Liver (tissue), 7 donors: ENCODE measurements at regions not wholly inside any gene's neighbourhood (a gene's known extent, or its start where the extent isn't known, plus 50 kb on each side); places are given as distances from the start of the nearest gene placed in this dataset.

Experiments
- DNase-seq: peaks from one replicate; pipeline ENCODE4 v3.0.0-alpha.2; 2017; ENCODE audit warnings: low spot score
- H3K27ac ChIP-seq, 2 donors: one replicate each; pipeline ENCODE4 v1.7.0; 2013; ENCODE audit warnings: inconsistent platforms in 2 of 2, low read length in 2 of 2, control low read depth in 1 of 2, low read depth in 1 of 2, mild to moderate bottlenecking in 1 of 2
- H3K27me3 ChIP-seq, 4 donors: one replicate each; pipeline versions ENCODE4 v1.6.1 to v1.7.0; 2013; ENCODE audit warnings: low read length in 3 of 4, inconsistent platforms in 1 of 4, mild to moderate bottlenecking in 1 of 4, moderate library complexity in 1 of 4; ENCODE audit not compliant: control insufficient read depth in 4 of 4, insufficient read depth in 4 of 4
- H3K36me3 ChIP-seq, 4 donors: one replicate each; pipeline versions ENCODE4 v1.6.1 to v1.7.0; 2013; ENCODE audit warnings: low read length in 3 of 4, mild to moderate bottlenecking in 3 of 4, low read depth in 1 of 4, moderate library complexity in 1 of 4; ENCODE audit not compliant: control insufficient read depth in 4 of 4, insufficient read depth in 3 of 4
- H3K4me1 ChIP-seq, 4 donors: one replicate each; pipeline versions ENCODE4 v1.6.1 to v1.7.0; 2013; ENCODE audit warnings: low read length in 3 of 4, mild to moderate bottlenecking in 3 of 4, moderate library complexity in 1 of 4; ENCODE audit not compliant: control insufficient read depth in 4 of 4, insufficient read depth in 4 of 4
- H3K4me3 ChIP-seq, 3 donors: one replicate each; pipeline versions ENCODE4 v1.6.1 to v1.7.0; 2013; ENCODE audit warnings: low read length in 3 of 3, control low read depth in 1 of 3, low read depth in 1 of 3, mild to moderate bottlenecking in 1 of 3
- H3K9ac ChIP-seq, 2 donors: one replicate each; pipeline ENCODE4 v1.7.0; 2013; ENCODE audit warnings: low read length in 2 of 2, mild to moderate bottlenecking in 2 of 2, moderate library complexity in 2 of 2, control low read depth in 1 of 2, low read depth in 1 of 2
- H3K9me3 ChIP-seq, 4 donors: one replicate each; pipeline versions ENCODE4 v1.6.1 to v1.7.0; 2013; ENCODE audit warnings: low read length in 3 of 4; ENCODE audit not compliant: control insufficient read depth in 4 of 4
- ATF3 ChIP-seq: IDR thresholded peaks from 2 replicates; pipeline ENCODE4 v1.6.1; 2016; ENCODE audit warnings: antibody characterized with exemption
- EGR1 ChIP-seq, 2 donors: IDR thresholded peaks; 2 replicates each; pipeline ENCODE4 v1.6.1; 2016 to 2018; ENCODE audit warnings: antibody characterized with exemption in 2 of 2, low read depth in 2 of 2
- FOXA1 ChIP-seq: IDR thresholded peaks from 2 replicates; pipeline ENCODE4 v1.6.1; 2016; ENCODE audit warnings: antibody characterized with exemption
- NR2F2 ChIP-seq: IDR thresholded peaks from 2 replicates; pipeline ENCODE4 v1.6.1; 2016; ENCODE audit warnings: antibody characterized with exemption
- RAD21 ChIP-seq, 2 donors: IDR thresholded peaks; 2 replicates each; pipeline ENCODE4 v1.6.1; 2016; ENCODE audit warnings: antibody characterized with exemption in 2 of 2, mild to moderate bottlenecking in 2 of 2
- REST ChIP-seq: IDR thresholded peaks from 2 replicates; pipeline ENCODE4 v1.6.1; 2016; ENCODE audit warnings: antibody characterized with exemption, mild to moderate bottlenecking
- RXRA ChIP-seq, 2 donors: IDR thresholded peaks; 2 replicates each; pipeline ENCODE4 v1.6.1; 2017 to 2018; ENCODE audit warnings: antibody characterized with exemption in 2 of 2, mild to moderate bottlenecking in 1 of 2
- SP1 ChIP-seq: IDR thresholded peaks from 2 replicates; pipeline ENCODE4 v1.6.1; 2018; ENCODE audit warnings: antibody characterized with exemption, mild to moderate bottlenecking
- TAF1 ChIP-seq: conservative IDR thresholded peaks from 2 replicates; pipeline ENCODE4 v1.6.1; 2016; ENCODE audit warnings: antibody characterized with exemption, mild to moderate bottlenecking
- YY1 ChIP-seq: IDR thresholded peaks from 2 replicates; pipeline ENCODE4 v1.6.1; 2016; ENCODE audit warnings: antibody characterized with exemption, mild to moderate bottlenecking
- WGBS: extraction: QIAGEN DNeasy Blood & Tissue Kit; methylation state at CpG from one replicate; pipeline ENCODE4 v1.1.7; 2013; 5-methylcytosine and 5-hydroxymethylcytosine counted together
- TF ChIP-seq, protein P1 (sequence below): IDR thresholded peaks from 2 replicates; pipeline ENCODE4 v1.6.1; 2016; ENCODE audit warnings: antibody characterized with exemption
- TF ChIP-seq, protein P2 (sequence below): IDR thresholded peaks from 2 replicates; pipeline ENCODE4 v1.6.1; 2016; ENCODE audit warnings: antibody characterized with exemption
- donor health status: healthy.
- donor health status: healthy.
- donor health status: healthy.
- donor health status: healthy.

- no peaks in the 10 kb centered on the region for H3K27me3 ChIP-seq
- H3K4me1 ChIP-seq = no peaks in the 10 kb centered on the region
- no peaks in the 10 kb centered on the region for H3K9me3 ChIP-seq
- DNase-seq = no peak
- no peak overlapping the region for H3K9ac ChIP-seq
- no peak overlapping the region for H3K4me3 ChIP-seq
- no peak overlapping the region for H3K27ac ChIP-seq
- WGBS = 85% methylated on average over 2 of the region's 2 CpGs
- H3K36me3 ChIP-seq = no peaks in the 10 kb centered on the region
- TF ChIP-seq FOXA1 (no peak), YY1 (no peak), EGR1 (IDR thresholded peaks at IDR 0.05; ENCODE audit: low read depth in 2 of 2) (no peak), ATF3 (no peak), TAF1 (no peak), REST (no peak), NR2F2 (no peak)
- TF ChIP-seq, protein P1, sequence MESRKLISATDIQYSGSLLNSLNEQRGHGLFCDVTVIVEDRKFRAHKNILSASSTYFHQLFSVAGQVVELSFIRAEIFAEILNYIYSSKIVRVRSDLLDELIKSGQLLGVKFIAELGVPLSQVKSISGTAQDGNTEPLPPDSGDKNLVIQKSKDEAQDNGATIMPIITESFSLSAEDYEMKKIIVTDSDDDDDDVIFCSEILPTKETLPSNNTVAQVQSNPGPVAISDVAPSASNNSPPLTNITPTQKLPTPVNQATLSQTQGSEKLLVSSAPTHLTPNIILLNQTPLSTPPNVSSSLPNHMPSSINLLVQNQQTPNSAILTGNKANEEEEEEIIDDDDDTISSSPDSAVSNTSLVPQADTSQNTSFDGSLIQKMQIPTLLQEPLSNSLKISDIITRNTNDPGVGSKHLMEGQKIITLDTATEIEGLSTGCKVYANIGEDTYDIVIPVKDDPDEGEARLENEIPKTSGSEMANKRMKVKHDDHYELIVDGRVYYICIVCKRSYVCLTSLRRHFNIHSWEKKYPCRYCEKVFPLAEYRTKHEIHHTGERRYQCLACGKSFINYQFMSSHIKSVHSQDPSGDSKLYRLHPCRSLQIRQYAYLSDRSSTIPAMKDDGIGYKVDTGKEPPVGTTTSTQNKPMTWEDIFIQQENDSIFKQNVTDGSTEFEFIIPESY = no peak
Measured at GRCh38 chr4:34181891-34182290, 2062.4 kb downstream of the ARAP2 start.

GRCh38 chr4:34182306-34182705 is 2062.0 kb downstream of the ARAP2 start:
- no peaks in the 10 kb centered on the region for H3K4me1 ChIP-seq
- TF ChIP-seq RAD21 (IDR thresholded peaks at IDR 0.05) (no peak), SP1 (no peak)
- WGBS = 48% methylated on average over 4 of the region's 4 CpGs
- H3K9me3 ChIP-seq = no peaks in the 10 kb centered on the region
- no peak for DNase-seq
- no peak overlapping the region for H3K27ac ChIP-seq
- H3K4me3 ChIP-seq = no peak overlapping the region
- no peaks in the 10 kb centered on the region for H3K27me3 ChIP-seq
- H3K9ac ChIP-seq = no peak overlapping the region
- H3K36me3 ChIP-seq = no peaks in the 10 kb centered on the region

GRCh38 chr4:34183926-34184325 is 2060.4 kb downstream of the ARAP2 start:
- TF ChIP-seq, protein P2, sequence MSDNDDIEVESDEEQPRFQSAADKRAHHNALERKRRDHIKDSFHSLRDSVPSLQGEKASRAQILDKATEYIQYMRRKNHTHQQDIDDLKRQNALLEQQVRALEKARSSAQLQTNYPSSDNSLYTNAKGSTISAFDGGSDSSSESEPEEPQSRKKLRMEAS = no peak
- TF ChIP-seq RXRA (IDR thresholded peaks at IDR 0.05) (no peak), ATF3 (no peak)
- no peaks in the 10 kb centered on the region for H3K27me3 ChIP-seq
- WGBS = 78% methylated on average over 3 of the region's 3 CpGs

More at GRCh38 chr4:34183926-34184325, 2060.4 kb downstream of the ARAP2 start:
- Histone ChIP-seq H3K9ac (no peak overlapping the region), H3K9me3 (no peaks in the 10 kb centered on the region), H3K4me1 (no peaks in the 10 kb centered on the region), H3K27ac (no peak overlapping the region), H3K36me3 (no peaks in the 10 kb centered on the region), H3K4me3 (no peak overlapping the region)
- no peak for DNase-seq
